ENCODE measurements at regions not wholly inside any gene's neighbourhood (a gene's known extent, or its start where the extent isn't known, plus 50 kb on each side); places are given as distances from the start of the nearest gene placed in this dataset.

- Histone ChIP-seq H3K18ac (ENCODE audit: insufficient read length, low read depth, low read length) (no peak overlapping the region), H4K5ac (ENCODE audit: insufficient read length, low read depth, low read length) (no peak overlapping the region), H3T11ph (ENCODE audit: low read length) (no peak overlapping the region), H2BK20ac (ENCODE audit: low read depth, low read length, poor library complexity, severe bottlenecking) (no peak overlapping the region), H2BK12ac (ENCODE audit: insufficient read length, low read depth, low read length) (no peak overlapping the region), H3K4me1 (ENCODE audit: insufficient read depth, low read length) (no peaks in the 10 kb centered on the region), H3K27ac (ENCODE audit: insufficient read length, low read depth, low read length) (no peak overlapping the region), H3K9ac (ENCODE audit: extremely low read depth, insufficient read length, low read length) (no peak overlapping the region), H4K91ac (ENCODE audit: insufficient read length, low read depth, low read length) (no peak overlapping the region), H2BK15ac (ENCODE audit: low read depth, low read length) (no peak overlapping the region), H2BK5ac (ENCODE audit: insufficient read length, low read length) (no peak overlapping the region), H3K14ac (ENCODE audit: insufficient read depth, low read length) (no peak overlapping the region), H3K9me3 (ENCODE audit: control insufficient read depth, low read depth, low read length) (peaks cover 87% of the 10 kb centered on the region), H2BK120ac (ENCODE audit: low read depth, low read length, poor library complexity, severe bottlenecking) (no peak overlapping the region), H3K79me1 (ENCODE audit: insufficient read depth, low read depth, low read length, poor library complexity, severe bottlenecking) (no peaks in the 10 kb centered on the region), H3K23me2 (ENCODE audit: insufficient read length, low read depth, low read length, poor library complexity, severe bottlenecking) (no peaks in the 10 kb centered on the region), H2AK5ac (ENCODE audit: insufficient read length, low read length) (no peak overlapping the region), H3K79me2 (ENCODE audit: insufficient read depth, low read length) (no peaks in the 10 kb centered on the region), H3K23ac (ENCODE audit: insufficient read length, low read depth, low read length) (no peak overlapping the region), H4K8ac (replicated peaks; ENCODE audit: insufficient read length, low read depth, low read length) (no peak overlapping the region), H3K4ac (ENCODE audit: low read depth, low read length) (no peak overlapping the region), H3K27me3 (ENCODE audit: insufficient read depth, low read length) (no peaks in the 10 kb centered on the region), H3K4me2 (ENCODE audit: insufficient read depth, insufficient read length, low read length) (no peak overlapping the region), H4K20me1 (ENCODE audit: control insufficient read depth, insufficient read depth, insufficient read length) (no peaks in the 10 kb centered on the region), H2AFZ (ENCODE audit: low read length) (no peak overlapping the region), H3K56ac (ENCODE audit: insufficient read length, low read depth, low read length) (no peak overlapping the region)
- Mint-ChIP-seq H3K4me3 (no peak overlapping the region), H3K9me3 (peaks cover 82 to 87% of the 10 kb centered on the region in 2 experiments), H3K27ac (no peak overlapping the region), H3K4me1 (no peaks in the 10 kb centered on the region), H3K36me3 (ENCODE audit: insufficient read depth in 1 of 3, low read depth in 3 of 3) (peaks cover 0 to 29% (median 12%) of the 10 kb centered on the region in 3 experiments; a peak in 6 of 7 replicates), H3K27me3 (ENCODE audit: low read depth) (peaks cover 3% of the 10 kb centered on the region)
- WGBS (ENCODE audit: extremely low coverage, insufficient read length, low lambda C conversion rate): no CpG with 5 or more reads among the region's 40 CpGs
- TF ChIP-seq, protein P1, sequence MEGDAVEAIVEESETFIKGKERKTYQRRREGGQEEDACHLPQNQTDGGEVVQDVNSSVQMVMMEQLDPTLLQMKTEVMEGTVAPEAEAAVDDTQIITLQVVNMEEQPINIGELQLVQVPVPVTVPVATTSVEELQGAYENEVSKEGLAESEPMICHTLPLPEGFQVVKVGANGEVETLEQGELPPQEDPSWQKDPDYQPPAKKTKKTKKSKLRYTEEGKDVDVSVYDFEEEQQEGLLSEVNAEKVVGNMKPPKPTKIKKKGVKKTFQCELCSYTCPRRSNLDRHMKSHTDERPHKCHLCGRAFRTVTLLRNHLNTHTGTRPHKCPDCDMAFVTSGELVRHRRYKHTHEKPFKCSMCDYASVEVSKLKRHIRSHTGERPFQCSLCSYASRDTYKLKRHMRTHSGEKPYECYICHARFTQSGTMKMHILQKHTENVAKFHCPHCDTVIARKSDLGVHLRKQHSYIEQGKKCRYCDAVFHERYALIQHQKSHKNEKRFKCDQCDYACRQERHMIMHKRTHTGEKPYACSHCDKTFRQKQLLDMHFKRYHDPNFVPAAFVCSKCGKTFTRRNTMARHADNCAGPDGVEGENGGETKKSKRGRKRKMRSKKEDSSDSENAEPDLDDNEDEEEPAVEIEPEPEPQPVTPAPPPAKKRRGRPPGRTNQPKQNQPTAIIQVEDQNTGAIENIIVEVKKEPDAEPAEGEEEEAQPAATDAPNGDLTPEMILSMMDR (conservative IDR thresholded peaks at IDR 0.05): no peak
- DNase-seq: peak; percentile 40
These were observed 1303.6 kb downstream of the UQCRFS1 start for GRCh38 chr19:27909185-27909840.
